ENCODE measurements at regions not wholly inside any gene's neighbourhood (a gene's known extent, or its start where the extent isn't known, plus 50 kb on each side); places are given as distances from the start of the nearest gene placed in this dataset.

DNA sequence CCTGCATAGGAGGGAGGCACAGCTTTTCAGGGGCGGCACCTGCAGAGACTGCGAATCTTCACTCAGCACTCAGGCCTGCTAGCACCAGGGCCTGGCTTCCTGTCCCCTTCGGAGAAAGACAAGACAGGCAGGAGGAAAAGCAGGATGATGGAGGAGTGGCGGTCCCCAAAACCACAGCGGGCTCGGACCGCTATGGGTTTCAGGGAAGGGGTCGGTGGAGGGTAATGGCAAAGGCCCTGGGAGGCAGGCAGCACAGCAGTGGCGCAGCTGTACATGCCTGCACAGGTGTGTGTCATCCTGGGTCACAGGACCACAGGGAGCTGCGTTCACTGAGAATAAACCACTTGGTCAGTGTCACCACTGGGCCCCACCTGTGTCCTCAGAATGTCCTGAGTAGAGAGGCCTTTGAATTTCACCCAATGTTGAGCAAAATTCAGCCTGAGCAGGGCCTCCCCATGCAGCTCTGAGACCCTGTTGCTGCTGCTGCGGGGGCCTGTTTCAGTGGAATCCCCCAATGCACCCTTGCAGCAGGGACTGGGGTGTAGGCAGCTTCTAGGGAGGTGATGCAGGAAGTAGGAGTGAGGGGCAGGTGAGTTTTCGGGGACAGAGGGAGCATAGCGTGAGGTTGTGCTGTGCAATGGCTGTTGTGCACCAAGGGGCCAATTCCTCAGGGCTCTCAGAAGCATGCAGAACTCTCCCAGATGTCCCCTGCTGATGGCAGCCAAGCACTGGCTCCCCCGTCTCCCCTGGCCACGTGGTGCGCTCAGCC is 90.6 kb upstream of the PPP2R2D start:
- DNase-seq = no peak

DNA sequence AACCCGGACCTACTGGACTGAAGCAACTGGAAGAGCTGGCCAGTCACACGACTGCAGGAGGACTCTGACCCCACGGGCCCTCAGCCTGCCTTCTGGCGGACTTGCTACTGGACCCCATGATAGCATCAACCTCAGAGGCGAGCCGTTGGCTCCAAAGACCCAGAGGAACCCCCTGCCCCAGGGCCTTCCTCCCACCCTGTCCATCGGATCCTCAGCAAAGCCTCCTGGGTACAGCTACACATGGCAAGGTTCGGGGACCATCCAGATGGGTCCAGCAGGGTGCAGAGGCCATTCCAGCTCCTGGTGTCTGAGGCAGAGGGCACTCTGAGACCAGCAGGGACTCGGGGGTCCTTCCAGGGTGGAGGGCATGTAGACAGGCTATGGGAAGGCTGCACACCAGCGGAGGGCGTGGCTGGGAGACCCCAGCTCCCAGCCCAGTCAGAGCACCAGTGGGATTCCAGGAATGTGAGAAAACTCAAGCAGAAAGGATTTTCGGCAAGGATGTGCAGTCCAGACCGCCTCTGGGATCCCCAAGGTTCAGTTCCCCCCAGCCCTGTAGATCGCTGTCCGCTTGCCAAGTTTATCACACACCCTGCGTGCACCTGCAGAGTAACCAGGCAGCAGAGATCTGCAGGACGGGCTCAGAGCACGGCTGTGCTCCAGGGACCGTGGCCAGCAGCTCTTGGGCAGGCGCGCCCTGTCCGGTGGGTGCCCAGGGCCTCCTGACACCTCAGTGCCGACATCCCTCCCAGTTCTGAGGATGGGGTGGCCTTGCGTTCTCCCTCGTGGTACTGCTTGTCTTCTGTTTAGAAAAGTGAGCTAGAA is 89.8 kb upstream of the PPP2R2D start:
- DNase-seq = no peak

DNA sequence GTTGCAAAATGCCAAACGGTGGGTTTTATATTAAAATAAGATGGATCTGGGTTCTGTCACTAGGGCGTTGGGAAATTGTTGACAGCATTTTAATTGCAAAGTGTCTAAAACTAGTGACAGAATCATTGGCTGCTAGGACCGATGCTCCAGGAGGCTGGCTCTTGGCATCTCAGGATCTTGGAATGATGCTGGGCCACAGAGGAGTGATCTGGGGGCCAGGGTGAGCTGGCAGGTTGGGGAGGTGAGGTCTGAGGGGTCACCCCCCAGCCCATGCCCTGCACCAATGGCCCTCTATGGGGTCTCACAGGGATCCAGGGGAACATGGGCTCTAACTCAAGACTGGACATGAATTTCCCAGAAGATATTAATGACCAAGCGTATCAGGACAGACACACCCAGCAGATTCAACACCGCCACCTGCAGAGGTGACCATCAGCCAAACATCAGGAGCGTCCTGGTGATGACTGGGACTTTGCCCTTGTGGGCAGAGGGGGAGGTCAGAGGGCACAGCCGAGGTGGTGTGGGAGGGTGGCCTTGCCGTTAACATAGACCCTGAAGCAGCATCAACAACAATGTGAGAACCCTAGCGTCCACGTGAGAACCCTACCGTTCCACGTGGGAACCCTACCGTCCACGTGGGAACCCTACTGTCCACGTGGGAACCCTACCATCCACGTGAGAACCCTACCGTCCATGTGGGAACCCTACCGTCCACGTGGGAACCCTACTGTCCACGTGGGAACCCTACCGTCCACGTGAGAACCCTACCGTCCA is 89.0 kb upstream of the PPP2R2D start:
- DNase-seq = no peak

DNA sequence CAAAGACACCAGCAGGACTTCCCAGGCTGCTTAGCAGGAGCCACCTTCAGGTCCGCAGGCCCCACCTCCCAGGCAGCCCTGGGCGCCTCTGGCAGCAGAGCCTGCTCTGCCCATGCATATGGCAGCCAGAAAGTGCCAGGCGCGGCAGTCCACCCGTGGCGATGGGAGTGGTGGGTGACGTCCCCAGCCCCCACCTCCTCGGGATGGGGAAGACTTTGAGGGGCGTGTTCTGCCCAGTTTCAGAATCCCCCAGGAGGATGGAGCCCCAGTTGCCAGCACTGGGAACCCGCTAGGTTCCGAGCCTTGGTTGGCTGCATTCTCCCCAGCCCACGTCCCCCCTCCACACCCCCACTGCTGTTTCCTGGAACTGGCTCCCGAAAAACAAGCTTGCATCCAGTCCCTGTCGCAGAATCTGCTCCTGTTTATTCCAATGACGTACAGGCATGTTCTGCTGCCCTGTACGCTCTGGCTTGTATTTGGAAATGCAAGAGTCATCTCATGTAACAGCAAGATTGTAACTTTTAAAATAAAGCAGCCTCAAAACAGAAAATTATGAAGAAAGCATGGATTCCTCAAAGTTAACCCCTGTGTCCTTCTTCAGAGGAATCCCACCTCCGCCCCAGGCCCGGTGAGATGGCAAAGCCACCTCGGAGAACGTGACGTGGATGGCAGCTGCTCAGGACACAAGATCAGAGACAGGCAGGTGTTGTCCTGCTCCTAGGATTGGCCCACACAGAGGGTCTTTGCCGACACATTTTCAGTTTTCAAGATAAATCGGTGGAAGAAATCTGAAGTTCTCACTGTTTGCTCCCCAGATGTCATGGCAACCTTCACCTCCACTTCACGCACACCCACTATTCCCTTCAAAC is 87.8 kb upstream of the PPP2R2D start:
- DNase-seq = peak; percentile 40

DNA sequence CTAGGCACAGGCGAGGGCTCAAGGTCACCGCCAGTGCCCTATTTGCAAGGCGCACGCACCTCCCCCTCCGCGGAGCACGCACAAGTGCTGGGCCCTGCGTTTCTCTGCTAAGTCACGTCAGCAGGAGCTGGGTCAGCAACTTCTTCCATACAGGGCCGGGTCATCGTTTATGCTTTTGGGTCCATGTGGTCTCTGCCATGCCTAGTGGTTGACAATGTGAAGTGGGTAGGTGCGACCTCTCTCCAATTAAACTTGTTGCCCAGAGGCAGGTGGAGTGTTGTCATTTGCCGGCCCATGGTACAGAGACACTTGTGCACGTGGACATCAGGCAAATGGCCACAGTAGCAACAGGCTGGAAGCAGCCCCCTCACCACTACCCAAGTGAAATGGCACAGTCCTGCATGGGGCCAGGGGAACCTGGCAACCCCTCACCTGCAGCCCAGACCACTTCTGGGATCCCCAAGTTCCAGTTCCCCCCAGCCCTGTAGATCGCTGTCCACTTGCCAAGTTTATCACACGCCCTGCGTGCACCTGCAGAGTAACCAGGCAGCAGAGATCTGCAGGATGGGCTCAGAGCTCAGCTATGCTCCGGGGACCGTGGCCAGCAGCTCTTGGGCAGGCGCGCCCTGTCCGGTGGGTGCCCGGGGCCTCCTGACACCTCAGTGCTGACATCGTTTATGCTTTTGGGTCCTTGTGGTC is 86.1 kb upstream of the PPP2R2D start:
- peak; percentile 43 for DNase-seq

DNA sequence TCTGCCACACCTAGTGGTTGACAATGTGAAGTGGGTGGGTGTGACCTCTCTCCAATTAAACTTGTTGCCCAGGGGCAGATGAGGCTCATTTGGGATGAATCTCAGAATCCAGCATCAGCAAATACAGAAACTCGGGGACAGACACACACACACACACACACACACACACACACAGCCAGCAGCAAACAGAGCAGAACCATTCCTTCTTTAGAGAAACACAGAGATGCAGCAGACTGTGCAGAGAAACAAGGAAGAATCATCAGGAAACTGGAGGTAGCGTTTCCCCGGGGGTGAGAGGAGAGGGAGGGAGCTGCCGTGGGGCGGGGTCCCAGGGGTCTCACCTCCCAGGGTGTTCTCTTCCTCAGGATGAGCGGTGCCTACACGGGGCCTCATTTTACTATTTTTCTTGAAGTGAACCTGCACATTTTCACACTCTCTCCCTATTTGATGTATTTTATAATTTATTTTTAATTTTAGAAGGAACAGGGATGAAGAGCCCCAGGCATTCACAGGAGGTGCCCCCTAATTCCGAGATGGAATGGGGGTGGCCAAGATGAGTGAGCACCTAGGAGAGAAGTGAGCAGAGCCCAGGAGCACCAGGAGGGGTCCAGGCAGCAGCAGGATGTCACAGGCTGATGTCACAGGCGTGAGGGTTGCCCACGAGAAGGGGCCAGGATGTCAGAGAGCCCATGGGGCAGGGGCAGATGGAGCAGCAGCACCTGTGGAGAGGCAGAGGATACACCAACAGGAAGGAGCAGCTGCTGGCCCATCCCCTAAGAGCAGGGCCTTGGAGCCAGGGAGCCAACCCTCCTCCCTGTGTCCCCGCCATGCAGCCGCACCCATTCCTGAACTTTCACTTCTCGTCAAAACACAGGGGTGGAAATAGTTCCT is 85.3 kb upstream of the PPP2R2D start:
- no peak for DNase-seq

DNA sequence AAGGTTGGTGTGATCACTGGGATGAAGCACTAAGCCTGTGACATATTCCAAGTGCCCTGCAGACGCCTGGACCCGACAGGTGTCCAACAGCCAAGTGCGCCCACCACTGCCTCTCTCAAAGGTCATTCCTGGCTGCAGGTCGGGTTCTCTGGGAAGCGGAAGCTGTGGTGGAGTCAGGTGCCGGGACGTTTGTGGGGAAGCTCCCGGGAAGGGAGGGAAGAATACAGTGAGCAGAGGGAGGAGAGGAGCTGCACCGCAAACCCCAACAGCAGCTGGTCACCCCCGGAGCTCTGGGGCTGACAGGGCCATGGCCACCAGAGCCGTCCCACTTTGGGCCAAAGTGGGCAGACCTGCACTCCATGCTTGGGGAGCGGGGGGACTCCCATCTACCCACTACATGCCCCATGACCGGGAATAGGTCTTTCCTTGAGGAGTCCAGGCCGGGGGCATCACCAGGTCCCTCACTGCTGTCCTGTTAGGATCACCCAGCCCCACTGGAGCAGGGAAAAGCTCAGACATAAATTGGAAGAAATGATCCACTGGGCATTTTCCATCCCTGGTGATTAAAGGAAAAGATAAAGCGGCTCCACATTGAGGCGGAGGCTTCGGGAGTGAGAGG is 84.5 kb upstream of the PPP2R2D start:
- no peak for DNase-seq

DNA sequence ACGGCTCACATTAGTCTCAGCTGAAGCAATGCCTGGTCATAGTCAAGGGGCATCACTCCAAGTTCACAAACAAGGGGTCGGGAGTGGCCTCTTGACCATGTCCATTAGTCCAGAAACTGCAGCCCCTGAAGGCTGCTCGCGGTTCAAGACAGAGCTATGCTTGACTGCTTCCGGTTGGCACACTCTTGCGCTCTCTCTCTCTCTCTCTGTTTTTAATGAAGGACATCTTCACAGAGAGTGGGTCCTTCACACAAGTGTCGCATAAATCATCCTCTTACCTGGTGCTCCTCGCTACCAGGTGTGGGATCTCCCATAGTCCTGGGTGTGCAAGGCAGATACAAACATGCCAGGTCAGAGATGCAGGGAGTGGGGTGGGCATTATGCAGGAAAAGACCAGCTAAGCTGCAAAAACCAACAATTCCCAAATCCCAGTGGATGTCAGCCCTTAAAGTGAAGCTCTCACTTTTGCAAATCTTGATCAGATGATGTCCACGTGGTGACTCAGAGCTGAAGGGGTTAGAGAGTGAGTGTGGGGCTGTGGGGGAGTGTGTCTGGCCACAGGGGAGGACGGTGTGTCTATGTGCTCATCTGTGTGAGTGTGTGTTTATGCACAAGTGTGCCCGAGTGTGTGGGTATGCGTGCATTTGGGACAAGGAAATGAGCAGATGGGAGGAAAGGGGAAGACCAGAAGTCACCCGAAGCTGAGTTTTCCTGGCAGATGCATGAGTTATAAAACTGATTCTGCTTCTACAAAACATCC is 83.7 kb upstream of the PPP2R2D start:
- DNase-seq = peak; percentile 46

DNA sequence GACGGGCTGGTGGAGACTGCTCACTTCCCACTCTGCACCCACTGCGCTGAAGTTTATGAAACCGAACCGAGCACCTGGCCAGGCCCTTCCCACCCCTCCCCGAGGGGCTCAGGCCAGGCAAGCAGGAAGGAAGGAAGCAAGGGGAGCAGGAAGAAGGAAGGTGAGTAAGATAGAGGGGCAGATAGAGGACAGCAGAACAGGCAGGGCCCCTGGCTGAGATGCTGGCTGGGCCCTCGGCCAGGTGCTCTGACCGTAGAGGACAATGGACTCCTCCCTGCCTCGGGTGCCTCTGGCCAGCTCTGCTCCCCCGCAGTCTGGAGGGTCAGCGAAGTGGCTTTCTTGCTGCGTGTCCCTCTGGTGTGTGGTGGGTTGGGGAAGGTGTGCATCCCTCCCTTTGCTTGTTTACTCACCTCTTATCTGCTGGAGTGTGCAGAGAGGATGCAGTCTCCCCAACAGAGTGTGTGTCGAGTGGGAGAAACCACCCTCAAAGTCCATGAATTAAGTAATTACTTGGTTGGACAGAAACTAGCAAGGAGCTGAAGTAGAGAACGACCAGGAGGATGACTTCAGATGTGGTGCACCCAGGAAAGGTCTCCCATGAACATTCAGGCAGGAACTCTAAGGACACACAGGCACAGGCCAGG is 82.8 kb upstream of the PPP2R2D start:
- DNase-seq = no peak

DNA sequence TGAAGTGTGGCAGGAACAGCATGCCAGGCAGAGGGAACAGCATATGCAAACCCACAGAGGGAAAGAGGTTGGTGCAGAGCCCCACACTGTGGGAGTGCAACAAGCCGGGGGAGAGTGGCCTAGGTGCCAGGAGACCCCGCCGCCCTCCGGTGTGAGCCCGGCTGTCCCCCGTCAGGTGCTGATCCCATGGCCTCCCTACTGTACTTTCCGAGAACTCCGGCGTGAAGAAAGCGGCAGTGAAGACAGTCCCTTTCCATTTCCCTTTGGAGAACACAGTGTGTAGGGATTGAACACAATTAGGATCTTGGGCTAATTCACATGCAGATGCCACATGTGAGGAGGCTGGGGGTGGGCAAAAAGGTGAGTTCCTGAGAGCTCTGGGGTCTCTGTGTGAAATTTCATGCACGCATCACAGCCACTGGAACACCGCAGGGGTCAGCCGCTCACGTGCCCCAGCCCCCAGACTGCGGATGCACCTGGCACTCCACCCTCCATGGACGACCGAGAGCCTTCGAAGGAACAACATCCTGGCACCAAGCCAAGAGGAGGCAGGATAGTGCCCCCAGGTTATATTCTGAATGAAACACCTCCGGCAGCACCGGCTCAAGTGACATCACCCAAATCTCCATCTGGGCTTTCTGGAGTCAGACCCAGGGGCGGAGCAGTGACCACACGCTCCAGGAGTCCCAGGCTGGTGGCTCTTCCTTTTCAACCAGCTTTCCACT is 82.1 kb upstream of the PPP2R2D start:
- no peak for DNase-seq

DNA sequence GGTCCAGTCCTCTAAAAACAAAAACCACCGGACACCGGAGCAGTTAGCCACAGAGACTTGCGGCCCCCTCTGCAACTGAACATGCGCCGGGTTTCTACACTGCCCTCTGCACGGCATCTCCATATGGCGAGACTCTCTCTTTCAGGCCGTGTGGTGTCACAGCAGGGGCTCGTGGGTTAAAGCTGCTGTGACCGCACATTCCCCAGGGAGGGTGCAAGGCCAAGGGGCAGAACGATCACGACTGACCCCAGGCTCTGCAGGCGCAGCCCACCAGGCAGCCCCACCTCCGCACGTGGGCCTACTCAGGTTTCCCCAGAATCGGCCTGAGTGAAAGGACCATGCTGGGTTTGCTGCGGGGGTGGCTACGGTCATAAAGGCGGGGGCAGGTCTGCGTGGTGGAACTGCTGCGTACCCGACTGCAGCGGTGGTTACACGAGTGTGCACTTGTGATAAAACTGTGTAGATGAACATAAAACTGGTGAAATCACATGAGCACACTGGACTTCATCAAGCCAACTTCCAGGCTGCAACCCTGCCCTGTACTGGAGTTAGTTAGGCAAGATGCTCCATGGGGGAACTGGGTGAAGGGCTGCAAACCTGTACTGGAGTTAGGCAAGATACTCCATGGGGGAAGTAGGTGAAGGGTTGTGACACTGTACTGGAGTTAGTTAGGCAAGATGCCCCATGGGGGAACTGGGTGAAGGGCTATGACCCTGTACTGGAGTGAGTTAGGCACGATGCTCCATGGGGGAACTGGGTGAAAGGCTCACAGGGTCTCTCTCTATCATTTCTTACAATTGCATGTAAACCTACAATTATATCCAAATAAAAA is 81.4 kb upstream of the PPP2R2D start:
- peak; percentile 45 for DNase-seq

DNA sequence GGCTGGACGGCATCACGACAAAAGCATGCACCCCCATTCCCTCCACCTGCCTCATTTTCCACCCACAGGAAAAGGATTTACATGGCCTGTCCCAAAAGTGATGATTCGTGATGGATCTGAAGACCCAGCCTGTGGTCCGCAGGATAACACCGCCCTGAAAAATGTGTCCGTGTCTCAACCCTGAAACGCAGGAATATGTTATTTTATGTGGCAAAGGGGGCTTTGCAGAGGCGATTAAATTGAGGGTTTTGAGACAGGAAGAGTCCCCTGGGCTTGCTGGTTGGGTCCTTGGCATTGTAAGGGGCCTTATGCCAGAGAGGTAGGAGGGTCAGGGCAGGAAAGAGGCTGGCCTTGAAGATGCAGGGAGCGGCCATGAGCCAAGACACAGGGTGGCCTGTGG is 80.2 kb upstream of the PPP2R2D start:
- DNase-seq = no peak

DNA sequence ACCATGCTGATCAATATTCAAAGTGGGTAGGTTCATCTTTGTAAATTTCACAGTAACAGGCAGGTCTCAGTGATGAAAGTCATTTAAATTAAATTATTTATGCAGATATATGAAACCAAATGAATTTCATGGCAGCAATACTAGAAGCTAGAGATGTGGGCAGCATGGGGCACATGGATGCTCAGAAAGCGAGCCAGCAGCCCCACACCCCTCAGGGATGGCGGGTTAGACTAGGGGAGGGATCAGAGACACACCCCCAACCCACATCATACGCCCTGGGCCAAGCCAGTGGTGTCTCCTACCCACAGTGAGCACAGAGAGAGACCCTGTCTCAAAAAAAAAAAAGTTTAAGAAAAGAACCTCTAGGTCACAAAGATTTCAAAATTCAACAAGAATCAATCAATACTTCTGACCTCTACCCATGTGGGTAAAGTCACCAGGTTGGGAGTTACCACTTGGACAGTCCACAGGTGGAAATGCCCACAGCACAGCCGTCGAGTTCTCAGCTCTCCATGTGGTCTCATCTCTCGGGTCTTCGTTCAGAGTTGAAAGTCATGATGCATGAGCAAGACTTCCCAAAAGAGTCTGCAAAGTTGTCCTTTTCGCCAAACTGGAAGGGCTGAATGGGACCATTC is 79.3 kb upstream of the PPP2R2D start:
- peak; percentile 39 for DNase-seq

DNA sequence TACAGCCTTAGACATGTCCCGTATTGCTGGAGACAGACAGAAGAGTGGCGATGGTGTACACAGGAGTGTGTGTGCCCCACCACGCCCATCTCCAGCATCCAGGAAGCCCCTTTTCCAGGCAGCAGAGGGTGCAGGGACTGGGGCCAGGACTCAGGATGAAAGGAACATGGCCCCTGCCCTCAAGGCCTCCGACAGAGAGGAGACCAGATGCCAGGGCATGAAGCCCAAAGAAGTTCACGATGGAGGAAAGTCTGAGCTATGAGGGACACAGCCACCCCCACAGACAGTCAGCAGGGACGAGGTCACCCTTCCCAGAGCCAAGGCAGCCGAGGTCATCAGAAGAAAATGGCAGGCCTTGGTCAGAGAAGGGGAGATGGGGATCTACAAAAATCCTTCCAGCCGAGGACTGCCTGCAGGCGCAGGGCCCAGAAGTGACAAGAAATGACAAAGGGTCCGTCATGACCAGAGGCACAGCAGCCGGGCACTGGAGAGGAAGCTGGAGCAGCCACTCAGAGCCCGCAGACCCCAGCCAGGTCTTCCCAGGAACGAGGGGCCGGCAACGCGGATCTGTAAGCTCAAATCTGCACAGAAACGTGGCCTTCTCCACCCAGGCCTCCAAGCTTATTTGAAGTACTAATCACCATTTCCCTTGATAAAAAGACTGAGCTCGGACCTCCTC is 78.7 kb upstream of the PPP2R2D start:
- DNase-seq = peak; percentile 35

DNA sequence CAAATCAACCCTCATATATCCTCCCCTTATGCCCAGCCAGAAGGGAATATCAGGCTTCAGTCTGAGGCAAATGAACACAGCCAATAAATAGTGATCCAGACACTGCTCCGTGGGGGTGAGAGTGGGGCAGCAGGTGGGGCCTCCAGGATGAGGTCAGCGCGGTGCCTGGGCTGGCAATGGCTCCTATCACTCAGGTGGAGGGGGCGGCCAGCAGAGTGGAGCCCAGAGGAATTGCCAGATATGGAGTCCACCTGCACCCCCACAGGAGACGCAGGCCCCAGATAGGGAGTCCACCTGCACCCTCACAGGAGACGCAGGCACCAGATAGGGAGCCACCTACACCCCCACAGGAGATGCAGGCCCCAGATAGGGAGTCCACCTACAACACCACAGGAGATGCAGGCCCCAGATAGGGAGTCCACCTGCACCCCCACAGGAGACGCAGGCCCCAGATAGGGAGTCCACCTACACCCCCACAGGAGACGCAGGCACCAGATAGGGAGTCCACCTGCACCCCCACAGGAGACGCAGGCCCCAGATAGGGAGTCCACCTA is 78.0 kb upstream of the PPP2R2D start:
- DNase-seq = peak; percentile 29

DNA sequence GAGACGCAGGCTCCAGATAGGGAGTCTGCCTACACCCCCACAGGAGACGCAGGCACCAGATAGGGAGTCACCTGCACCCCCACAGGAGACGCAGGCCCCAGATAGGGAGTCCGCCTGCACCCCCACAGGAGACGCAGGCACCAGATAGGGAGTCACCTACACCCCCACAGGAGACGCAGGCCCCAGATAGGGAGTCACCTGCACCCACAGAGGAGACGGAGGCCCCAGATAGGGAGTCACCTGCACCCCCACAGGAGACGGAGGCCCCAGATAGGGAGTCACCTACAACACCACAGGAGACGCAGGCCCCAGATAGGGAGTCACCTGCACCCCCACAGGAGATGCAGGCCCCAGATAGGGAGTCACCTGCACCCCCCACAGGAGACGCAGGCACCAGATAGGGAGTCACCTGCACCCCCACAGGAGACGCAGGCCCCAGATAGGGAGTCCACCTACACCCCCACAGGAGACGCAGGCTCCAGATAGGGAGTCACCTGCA is 77.2 kb upstream of the PPP2R2D start:
- peak; percentile 22 for DNase-seq
